ENCODE measurements at regions not wholly inside any gene's neighbourhood (a gene's known extent, or its start where the extent isn't known, plus 50 kb on each side); places are given as distances from the start of the nearest gene placed in this dataset.

GRCh38 chr21:16159971-16160350, 430.2 kb downstream of the USP25 start:
- Histone ChIP-seq H3K4me1 (no peaks in the 10 kb centered on the region), H3K9me3 (no peaks in the 10 kb centered on the region), H3K27ac (no peak overlapping the region), H3K4me3 (no peak overlapping the region), H3K36me3 (no peaks in the 10 kb centered on the region), H3K27me3 (replicated peaks in 1 of 7) (no peaks in the 10 kb centered on the region)
- intact Hi-C loops (cut with DNase I; ENCODE audit: low total_unique reads), result no loop called here
- DNase-seq, result no peak
- WGBS, 5 donors, result 68 to 82% (median 79%) methylated on average over 2 of the region's 2 CpGs
- TF ChIP-seq POLR2A (IDR thresholded peaks at IDR 0.05) (no peak), CTCF (IDR thresholded peaks at IDR 0.05 in 8 of 11, conservative IDR thresholded peaks at IDR 0.05 in 3 of 11) (no peak)

GRCh38 chr21:16162953-16163352, 433.2 kb downstream of the USP25 start:
- H3K9me3 ChIP-seq, result no peaks in the 10 kb centered on the region
- DNase-seq, result no peak
- H3K27ac ChIP-seq, result no peak overlapping the region
- TF ChIP-seq POLR2A (IDR thresholded peaks at IDR 0.05) (no peak), CTCF (IDR thresholded peaks at IDR 0.05 in 8 of 11, conservative IDR thresholded peaks at IDR 0.05 in 3 of 11) (no peak), POLR2AphosphoS5 (IDR thresholded peaks at IDR 0.05) (no peak)
- H3K4me3 ChIP-seq, result no peak overlapping the region
- intact Hi-C loops (cut with DNase I; ENCODE audit: low total_unique reads), result no loop called here
- no peaks in the 10 kb centered on the region for H3K36me3 ChIP-seq
- H3K4me1 ChIP-seq, result no peaks in the 10 kb centered on the region
- no peaks in the 10 kb centered on the region for H3K27me3 ChIP-seq (replicated peaks in 1 of 7)
- WGBS, 5 donors, result 77 to 92% (median 85%) methylated on average over 2 of the region's 2 CpGs

GRCh38 chr21:16169102-16169511, 439.3 kb downstream of the USP25 start:
- Histone ChIP-seq H3K27ac (no peak overlapping the region), H3K27me3 (replicated peaks in 1 of 7) (no peaks in the 10 kb centered on the region), H3K9me3 (no peaks in the 10 kb centered on the region), H3K36me3 (no peaks in the 10 kb centered on the region), H3K4me3 (no peak overlapping the region), H3K4me1 (no peaks in the 10 kb centered on the region)
- no peak for DNase-seq
- WGBS, 5 donors, result 68 to 89% (median 80%) methylated on average over 4 of the region's 4 CpGs
- intact Hi-C loops (cut with DNase I; ENCODE audit: low total_unique reads), result no loop called here
- TF ChIP-seq CTCF (IDR thresholded peaks at IDR 0.05 in 8 of 11, conservative IDR thresholded peaks at IDR 0.05 in 3 of 11) (no peak), POLR2A (IDR thresholded peaks at IDR 0.05) (no peak), POLR2AphosphoS5 (IDR thresholded peaks at IDR 0.05) (no peak)

- TF ChIP-seq POLR2A (IDR thresholded peaks at IDR 0.05) (no peak), CTCF (IDR thresholded peaks at IDR 0.05 in 8 of 11, conservative IDR thresholded peaks at IDR 0.05 in 3 of 11) (no peak), POLR2AphosphoS5 (IDR thresholded peaks at IDR 0.05) (no peak)
- DNase-seq, result no peak
- Histone ChIP-seq H3K36me3 (no peaks in the 10 kb centered on the region), H3K4me3 (no peak overlapping the region), H3K4me1 (no peaks in the 10 kb centered on the region), H3K27ac (no peak overlapping the region), H3K9me3 (no peaks in the 10 kb centered on the region), H3K27me3 (replicated peaks in 1 of 7) (no peaks in the 10 kb centered on the region)
- intact Hi-C loops (cut with DNase I; ENCODE audit: low total_unique reads), result no loop called here
- WGBS, 5 donors, result 75 to 93% (median 87%) methylated on average over 1 of the region's 1 CpG
Measured at GRCh38 chr21:16169779-16170178, 440.0 kb downstream of the USP25 start.

Measured in spleen (tissue), 11 donors.